ENCODE measurements at regions not wholly inside any gene's neighbourhood (a gene's known extent, or its start where the extent isn't known, plus 50 kb on each side); places are given as distances from the start of the nearest gene placed in this dataset.

DNA sequence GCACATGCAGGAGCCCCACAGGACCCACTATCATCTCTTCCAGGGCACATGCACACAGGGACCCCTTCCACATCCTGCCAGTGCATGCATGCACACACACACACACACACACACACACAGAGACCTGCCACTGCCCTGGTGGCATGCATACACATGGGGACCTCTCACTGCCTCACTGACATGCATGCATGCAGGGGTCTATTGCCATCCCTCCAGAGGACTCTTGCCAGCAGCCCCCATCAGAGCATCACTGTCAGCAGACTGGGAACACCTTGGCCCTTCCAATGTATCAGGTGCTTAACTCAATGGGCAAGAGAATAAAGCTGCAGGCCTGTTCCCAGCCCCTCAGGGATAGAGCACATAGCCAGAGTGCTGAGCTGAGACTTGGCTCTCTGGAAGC lies 433.6 kb upstream of the PPP1R2C start:
- Histone ChIP-seq H3K27ac (ENCODE audit: low read depth in 1 of 2, low read length in 2 of 2) (no peak overlapping the region), H3K36me3 (ENCODE audit: insufficient read depth, low read length) (no peaks in the 10 kb centered on the region), H3K4me3 (ENCODE audit: low read length) (no peak overlapping the region), H3K4me1 (ENCODE audit: insufficient read depth, low read length) (no peaks in the 10 kb centered on the region), H3K27me3 (ENCODE audit: control insufficient read depth in 1 of 2, insufficient read depth in 2 of 2, low read length in 2 of 2) (no peaks in the 10 kb centered on the region), H3K9me3 (ENCODE audit: control insufficient read depth in 1 of 2, insufficient read depth in 1 of 2, low read length in 2 of 2) (no peaks in the 10 kb centered on the region)
- ATAC-seq (ENCODE audit: poor library complexity) (no peak), DNase-seq (no peak)
- Mint-ChIP-seq H3K36me3 (ENCODE audit: low read depth) (no peaks in the 10 kb centered on the region), H3K4me3 (no peak overlapping the region), H3K9me3 (no peaks in the 10 kb centered on the region), H3K27me3 (no peaks in the 10 kb centered on the region), H3K4me1 (ENCODE audit: low read depth) (no peaks in the 10 kb centered on the region), H3K27ac (no peak overlapping the region)
- ChIA-PET CTCF (no interaction called here), POLR2A (no interaction called here)
- TF ChIP-seq, protein P1, sequence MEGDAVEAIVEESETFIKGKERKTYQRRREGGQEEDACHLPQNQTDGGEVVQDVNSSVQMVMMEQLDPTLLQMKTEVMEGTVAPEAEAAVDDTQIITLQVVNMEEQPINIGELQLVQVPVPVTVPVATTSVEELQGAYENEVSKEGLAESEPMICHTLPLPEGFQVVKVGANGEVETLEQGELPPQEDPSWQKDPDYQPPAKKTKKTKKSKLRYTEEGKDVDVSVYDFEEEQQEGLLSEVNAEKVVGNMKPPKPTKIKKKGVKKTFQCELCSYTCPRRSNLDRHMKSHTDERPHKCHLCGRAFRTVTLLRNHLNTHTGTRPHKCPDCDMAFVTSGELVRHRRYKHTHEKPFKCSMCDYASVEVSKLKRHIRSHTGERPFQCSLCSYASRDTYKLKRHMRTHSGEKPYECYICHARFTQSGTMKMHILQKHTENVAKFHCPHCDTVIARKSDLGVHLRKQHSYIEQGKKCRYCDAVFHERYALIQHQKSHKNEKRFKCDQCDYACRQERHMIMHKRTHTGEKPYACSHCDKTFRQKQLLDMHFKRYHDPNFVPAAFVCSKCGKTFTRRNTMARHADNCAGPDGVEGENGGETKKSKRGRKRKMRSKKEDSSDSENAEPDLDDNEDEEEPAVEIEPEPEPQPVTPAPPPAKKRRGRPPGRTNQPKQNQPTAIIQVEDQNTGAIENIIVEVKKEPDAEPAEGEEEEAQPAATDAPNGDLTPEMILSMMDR (IDR thresholded peaks at IDR 0.05), result no peak
- intact Hi-C loops (cut with DNase I, micrococcal nuclease), result no loop called here

DNA sequence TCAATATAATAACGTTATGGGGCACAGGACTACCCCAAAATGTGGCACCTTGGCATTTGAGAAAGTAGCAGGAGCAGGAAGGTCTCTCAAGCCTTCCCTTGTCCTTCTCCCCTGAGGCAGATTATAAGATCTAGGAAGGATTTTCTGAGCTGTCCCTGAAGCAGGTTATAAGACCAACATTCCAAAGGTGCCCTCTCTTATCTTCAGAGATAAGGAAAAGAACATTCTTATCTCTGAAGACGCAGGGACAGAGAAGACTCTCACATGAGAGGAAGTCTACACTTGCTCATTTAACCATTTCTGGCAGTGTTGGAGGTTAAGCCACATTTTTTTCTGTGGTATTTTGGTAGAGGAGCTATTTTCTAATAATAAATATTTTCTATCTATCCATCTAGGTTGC lies 437.9 kb upstream of the MAOA start:
- no peaks in the 10 kb centered on the region for H3K36me3 Mint-ChIP-seq (ENCODE audit: low read depth)
- no peak overlapping the region for H3K27ac Mint-ChIP-seq
- H3K4me1 ChIP-seq (ENCODE audit: insufficient read depth, low read length), result no peaks in the 10 kb centered on the region
- H3K4me3 Mint-ChIP-seq, result no peak overlapping the region
- H3K27me3 ChIP-seq (ENCODE audit: control insufficient read depth in 1 of 2, insufficient read depth in 2 of 2, low read length in 2 of 2), result no peaks in the 10 kb centered on the region
- H3K9me3 ChIP-seq (ENCODE audit: control insufficient read depth in 1 of 2, insufficient read depth in 1 of 2, low read length in 2 of 2), result no peaks in the 10 kb centered on the region
- TF ChIP-seq, protein P1 (IDR thresholded peaks at IDR 0.05), result no peak
- H3K4me3 ChIP-seq (ENCODE audit: low read length), result no peak overlapping the region
- no peaks in the 10 kb centered on the region for H3K27me3 Mint-ChIP-seq
- POLR2A ChIA-PET, result interaction anchor here (1.2 kb wide), 1 partner anchor 11 kb away, joined by 3 read pairs; no protein-coding TSS in a partner anchor
- intact Hi-C loops (cut with DNase I, micrococcal nuclease), result no loop called here
- H3K9me3 Mint-ChIP-seq, result no peaks in the 10 kb centered on the region
- H3K36me3 ChIP-seq (ENCODE audit: insufficient read depth, low read length), result no peaks in the 10 kb centered on the region
- DNase-seq (no peak), ATAC-seq (ENCODE audit: poor library complexity) (no peak)
- CTCF ChIA-PET, result no interaction called here
- no peak overlapping the region for H3K27ac ChIP-seq (ENCODE audit: low read depth in 1 of 2, low read length in 2 of 2)
- H3K4me1 Mint-ChIP-seq (ENCODE audit: low read depth), result no peaks in the 10 kb centered on the region

DNA sequence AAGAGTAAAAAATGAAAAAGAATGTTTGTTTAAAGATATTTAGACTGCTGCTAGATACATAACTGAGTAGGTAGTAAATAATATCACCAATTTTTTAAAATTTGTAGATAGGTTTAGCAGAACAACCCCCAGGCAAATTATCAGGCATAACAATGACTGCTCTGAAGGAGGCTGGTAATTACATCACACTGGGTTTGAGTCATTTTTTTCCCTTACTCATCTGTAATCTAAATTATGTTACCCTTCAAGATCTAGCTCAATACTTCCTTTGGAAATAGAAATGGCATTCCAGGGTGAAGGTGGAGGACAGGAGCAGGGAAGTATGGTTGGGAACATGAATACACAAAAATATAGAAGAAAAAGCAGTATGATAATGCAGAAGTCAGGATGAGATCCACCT lies 431.6 kb upstream of the MAOA start:
- no peaks in the 10 kb centered on the region for H3K4me1 ChIP-seq (ENCODE audit: insufficient read depth, low read length)
- POLR2A ChIA-PET, result no interaction called here
- no peak overlapping the region for H3K4me3 ChIP-seq (ENCODE audit: low read length)
- Mint-ChIP-seq H3K36me3 (ENCODE audit: low read depth) (no peaks in the 10 kb centered on the region), H3K27ac (no peak overlapping the region), H3K4me1 (ENCODE audit: low read depth) (no peaks in the 10 kb centered on the region), H3K9me3 (no peaks in the 10 kb centered on the region), H3K4me3 (no peak overlapping the region), H3K27me3 (no peaks in the 10 kb centered on the region)
- no peaks in the 10 kb centered on the region for H3K9me3 ChIP-seq (ENCODE audit: control insufficient read depth in 1 of 2, insufficient read depth in 1 of 2, low read length in 2 of 2)
- CTCF ChIA-PET, result no interaction called here
- intact Hi-C loops (cut with DNase I, micrococcal nuclease), result no loop called here
- H3K27ac ChIP-seq (ENCODE audit: low read depth in 1 of 2, low read length in 2 of 2), result no peak overlapping the region
- ATAC-seq (ENCODE audit: poor library complexity), result no peak
- H3K36me3 ChIP-seq (ENCODE audit: insufficient read depth, low read length), result no peaks in the 10 kb centered on the region
- DNase-seq, result no peak
- TF ChIP-seq, protein P1 (IDR thresholded peaks at IDR 0.05), result no peak
- peaks cover 0 to 2% of the 10 kb centered on the region in 2 experiments for H3K27me3 ChIP-seq (ENCODE audit: control insufficient read depth in 1 of 2, insufficient read depth in 2 of 2, low read length in 2 of 2)
